GM12872 (cell line): ENCODE measurements at regions not wholly inside any gene's neighbourhood (a gene's known extent, or its start where the extent isn't known, plus 50 kb on each side); places are given as distances from the start of the nearest gene placed in this dataset.

Source experiments
- CTCF ChIP-seq: IDR thresholded peaks from 3 replicates; pipeline ENCODE4 v1.5.1; 2011; ENCODE audit warnings: low read depth, mild to moderate bottlenecking, low read length, moderate library complexity; ENCODE audit not compliant: insufficient read depth

GRCh38 chr9:135303280-135303647, 176.3 kb upstream of the PPP1R26 start:
- TF ChIP-seq CTCF = no peak

GRCh38 chr9:135303865-135304499, 175.6 kb upstream of the PPP1R26 start:
- no peak for TF ChIP-seq CTCF

- TF ChIP-seq CTCF = no peak
These were observed 174.7 kb upstream of the PPP1R26 start for GRCh38 chr9:135304886-135305285.

- TF ChIP-seq CTCF = no peak
These were observed 173.9 kb upstream of the PPP1R26 start for GRCh38 chr9:135305546-135306180.

- TF ChIP-seq CTCF = no peak
These were observed 172.9 kb upstream of the PPP1R26 start for GRCh38 chr9:135306699-135307098.

- no peak for TF ChIP-seq CTCF
These were observed 172.3 kb upstream of the PPP1R26 start for GRCh38 chr9:135307300-135307699.

- no peak for TF ChIP-seq CTCF
These were observed 170.5 kb upstream of the PPP1R26 start for GRCh38 chr9:135308821-135309762.
